HTR-8/SVneo (cell line): ENCODE measurements at regions not wholly inside any gene's neighbourhood (a gene's known extent, or its start where the extent isn't known, plus 50 kb on each side); places are given as distances from the start of the nearest gene placed in this dataset.

ENCODE experiments used
- DNase-seq: peaks from one replicate; pipeline ENCODE4 v3.0.0; 2011; ENCODE audit warnings: low spot score, mixed read lengths; ENCODE audit not compliant: insufficient read length
- FAIRE-seq: peaks from 2 replicates; lab custom pipeline; 2011; peaks lifted over from hg19 to GRCh38; lab: Jason Lieb, UNC

- FAIRE-seq: no peak
- no peak for DNase-seq
Observed at GRCh38 chr1:175894581-175894980, 151.2 kb upstream of the TNR start.

GRCh38 chr1:175893192-175893591 lies 149.8 kb upstream of the TNR start:
- no peak for FAIRE-seq

GRCh38 chr1:175892686-175893085 lies 149.3 kb upstream of the TNR start:
- FAIRE-seq: no peak

More at GRCh38 chr1:175893192-175893591, 149.8 kb upstream of the TNR start:
- DNase-seq: no peak

DNA sequence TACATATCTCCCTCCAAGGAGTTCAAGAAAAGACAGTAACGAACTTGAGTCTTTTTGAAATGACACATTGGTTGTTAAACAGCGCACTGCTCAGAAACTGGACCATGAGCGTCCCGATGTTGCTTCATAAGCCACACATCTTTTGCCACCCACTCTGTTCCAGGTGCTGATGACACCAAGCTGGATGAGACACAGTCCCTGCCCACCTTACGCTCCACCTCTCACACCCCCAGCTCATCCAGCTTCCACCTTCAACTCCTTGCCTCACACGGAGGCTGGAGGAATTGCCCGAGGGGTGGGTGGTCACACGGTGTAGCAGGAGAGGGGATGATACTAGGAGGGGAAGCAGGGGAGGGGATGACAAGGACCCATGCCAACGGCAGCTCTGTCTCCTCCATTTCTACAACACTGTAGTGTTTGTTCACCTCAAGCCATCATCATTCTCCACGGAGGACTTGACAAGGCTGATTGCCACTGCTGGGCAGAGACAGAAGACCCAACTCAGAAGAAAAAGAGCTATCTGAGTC lies 148.5 kb upstream of the TNR start:
- no peak for DNase-seq
- FAIRE-seq: no peak

More at GRCh38 chr1:175892686-175893085, 149.3 kb upstream of the TNR start:
- no peak for DNase-seq

DNA sequence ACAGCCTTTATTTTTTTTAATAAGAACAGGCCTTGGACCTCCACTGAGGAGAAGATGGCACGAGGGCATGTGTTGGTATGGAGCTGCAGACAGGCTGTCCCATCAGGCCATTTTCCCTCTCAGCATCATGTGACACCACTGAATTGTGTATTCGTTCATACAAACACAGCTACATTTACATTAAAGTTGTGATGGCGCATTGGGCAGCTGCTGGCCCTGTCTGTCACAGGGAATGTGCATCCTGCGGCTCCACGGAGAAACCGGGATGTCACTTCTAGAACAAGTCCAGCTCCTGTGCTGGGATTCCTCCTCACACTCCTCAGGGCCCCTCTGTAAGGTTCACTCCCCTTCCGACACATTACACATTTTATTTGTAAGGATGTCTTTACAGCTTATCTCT lies 147.6 kb upstream of the TNR start:
- FAIRE-seq: no peak
- no peak for DNase-seq

GRCh38 chr1:175889848-175890247 lies 146.5 kb upstream of the TNR start:
- FAIRE-seq (no peak), DNase-seq (no peak)

DNA sequence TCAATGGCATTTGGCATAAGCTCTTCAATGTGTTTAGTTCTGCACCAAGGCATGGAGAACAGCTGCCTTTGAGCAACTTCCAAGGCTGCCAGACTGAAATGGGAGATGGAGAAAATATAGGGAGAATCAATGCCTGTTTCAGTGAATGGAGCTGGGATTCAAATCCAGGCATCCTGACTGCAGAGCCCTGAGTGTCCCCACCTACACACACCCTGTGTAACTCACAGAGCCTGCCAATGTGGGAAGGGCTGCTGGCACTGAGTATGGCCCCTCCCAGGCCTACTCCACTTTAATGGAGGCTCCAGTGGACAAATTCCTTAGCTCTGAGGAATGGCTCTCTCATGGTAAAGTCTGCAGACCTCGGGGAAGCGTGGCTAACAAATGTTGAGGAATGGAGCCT lies 145.6 kb upstream of the TNR start:
- FAIRE-seq (no peak), DNase-seq (no peak)

DNA sequence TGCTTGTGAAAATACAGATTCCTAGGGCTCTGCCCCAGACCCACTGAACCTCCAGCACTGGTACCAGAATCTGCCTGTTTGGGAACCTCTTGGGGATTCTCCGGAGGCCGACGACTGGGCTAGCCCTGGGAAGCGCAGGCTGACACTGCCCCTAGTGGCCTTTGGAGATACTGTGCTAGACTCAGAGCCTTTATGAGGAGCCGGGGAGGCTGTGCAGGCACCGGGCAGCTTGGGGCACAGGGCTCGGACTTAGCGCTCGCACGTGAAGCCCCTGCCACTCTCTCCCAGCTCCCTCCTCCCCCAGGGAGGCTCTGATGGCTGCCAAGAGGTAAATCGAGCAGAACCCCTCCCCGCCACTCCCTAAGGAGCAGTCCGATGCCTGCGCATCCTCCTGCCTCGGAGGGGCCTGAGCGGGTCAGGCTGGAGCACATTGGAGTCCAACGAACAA lies 144.6 kb upstream of the TNR start:
- FAIRE-seq: no peak
- DNase-seq: peak; percentile 59

GRCh38 chr1:175887521-175887920 lies 144.1 kb upstream of the TNR start:
- DNase-seq (no peak), FAIRE-seq (no peak)

DNA sequence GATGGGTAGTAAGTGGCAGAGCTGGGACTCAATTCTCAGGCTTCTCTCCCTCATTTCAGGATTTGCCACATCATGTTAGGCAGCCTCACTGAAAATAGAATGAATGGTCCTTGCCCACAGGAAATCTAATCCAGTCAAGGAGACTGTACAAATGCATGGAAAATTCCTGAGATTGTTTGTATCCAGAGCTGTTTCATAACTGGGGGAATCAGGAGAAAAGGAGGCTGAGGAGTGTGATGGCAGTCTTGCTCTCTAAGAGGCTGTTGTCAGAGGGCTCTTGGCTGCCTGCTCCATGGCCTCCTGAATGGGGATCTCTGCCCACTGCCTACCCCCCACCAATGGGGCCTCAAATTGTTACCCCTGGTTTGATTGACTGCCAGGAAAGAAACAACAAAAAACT lies 141.9 kb upstream of the TNR start:
- no peak for DNase-seq
- FAIRE-seq: no peak

- DNase-seq (no peak), FAIRE-seq (no peak)
Observed at GRCh38 chr1:175884369-175884768, 141.0 kb upstream of the TNR start.

DNA sequence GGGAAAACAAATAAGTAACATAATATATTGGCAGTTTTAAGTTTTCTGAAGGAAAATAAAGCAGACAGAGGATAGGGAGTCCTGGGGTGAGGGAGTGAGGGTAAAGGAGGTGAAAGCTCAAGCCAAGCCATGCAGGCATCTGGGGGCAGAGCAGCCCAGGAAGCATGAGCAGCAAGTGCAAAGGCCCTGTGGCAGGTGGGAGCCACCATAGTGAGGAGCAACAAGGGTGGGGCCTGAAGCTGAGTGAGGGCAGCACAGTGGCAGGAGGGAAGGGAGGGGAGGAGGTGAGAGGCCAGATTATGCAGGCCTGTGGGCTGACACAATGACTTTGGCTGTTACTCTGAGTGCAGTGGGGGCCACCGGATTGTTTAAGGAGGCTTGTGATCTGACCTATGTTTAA lies 138.8 kb upstream of the TNR start:
- no peak for FAIRE-seq
- no peak for DNase-seq

GRCh38 chr1:175881246-175881976 lies 138.0 kb upstream of the TNR start:
- FAIRE-seq (no peak), DNase-seq (no peak)

- no peak for DNase-seq
- FAIRE-seq: no peak
Observed at GRCh38 chr1:175878775-175879174, 135.4 kb upstream of the TNR start.

DNA sequence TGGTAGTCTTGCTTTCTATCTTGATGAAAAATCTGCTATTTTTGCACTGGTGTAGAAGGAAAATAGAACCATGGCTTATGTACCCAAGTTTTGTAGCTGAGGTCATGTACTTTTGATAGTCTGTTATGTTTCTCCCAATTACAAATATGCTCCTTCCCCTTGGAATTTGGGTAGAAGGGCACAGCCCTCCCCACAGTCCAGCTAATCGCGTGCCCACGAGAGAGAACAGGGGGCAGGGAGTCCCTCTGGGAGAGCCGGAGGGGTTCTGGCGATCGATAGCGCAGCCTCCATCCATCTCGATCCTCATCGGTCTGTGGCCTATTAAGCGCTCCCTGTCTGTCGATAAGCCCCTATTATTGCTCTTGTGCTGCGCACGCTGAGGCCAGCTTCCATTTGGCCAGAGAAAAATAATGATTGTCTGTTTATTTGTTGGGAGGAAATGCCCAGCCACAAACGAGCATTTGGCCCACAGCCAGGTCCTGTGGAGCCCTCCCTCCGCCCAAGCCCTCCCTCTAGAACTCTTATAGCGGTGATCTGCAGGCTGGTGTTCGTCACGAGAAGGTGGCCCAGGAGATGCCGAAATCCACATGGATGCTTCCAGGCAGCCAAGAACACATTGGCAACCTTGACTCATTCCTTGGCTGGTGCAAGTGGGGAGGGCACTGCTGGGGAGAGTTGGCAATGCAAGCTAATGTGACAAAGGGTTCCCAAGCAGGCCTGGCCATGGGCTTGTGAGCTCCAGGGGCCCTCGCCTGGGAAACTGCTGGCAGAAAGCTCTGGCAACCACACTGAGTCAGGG lies 134.7 kb upstream of the TNR start:
- no peak for DNase-seq
- FAIRE-seq: no peak

- FAIRE-seq (no peak), DNase-seq (no peak)
Observed at GRCh38 chr1:175875556-175875955, 132.2 kb upstream of the TNR start.

DNA sequence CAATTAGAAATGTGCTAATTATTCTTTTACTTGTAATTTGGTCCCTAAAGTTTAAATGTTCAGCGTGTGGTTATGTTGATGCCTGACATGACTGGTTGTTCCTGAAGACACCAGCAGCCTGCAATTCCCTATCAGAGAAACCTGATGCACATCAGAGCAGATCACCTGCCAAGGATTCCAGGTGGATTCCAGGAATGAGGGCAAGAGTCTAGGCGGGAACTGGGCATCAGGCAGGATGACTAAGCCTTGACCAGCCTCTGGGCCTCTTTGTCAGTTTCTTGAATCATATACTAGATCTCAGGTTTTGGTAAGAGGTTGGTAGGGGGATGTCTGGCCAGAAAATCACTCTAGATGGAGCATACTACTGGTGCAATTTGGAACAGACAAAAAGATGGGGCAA lies 130.7 kb upstream of the TNR start:
- no peak for FAIRE-seq
- DNase-seq: no peak

GRCh38 chr1:175873290-175873935 lies 130.0 kb upstream of the TNR start:
- DNase-seq (no peak), FAIRE-seq (no peak)

DNA sequence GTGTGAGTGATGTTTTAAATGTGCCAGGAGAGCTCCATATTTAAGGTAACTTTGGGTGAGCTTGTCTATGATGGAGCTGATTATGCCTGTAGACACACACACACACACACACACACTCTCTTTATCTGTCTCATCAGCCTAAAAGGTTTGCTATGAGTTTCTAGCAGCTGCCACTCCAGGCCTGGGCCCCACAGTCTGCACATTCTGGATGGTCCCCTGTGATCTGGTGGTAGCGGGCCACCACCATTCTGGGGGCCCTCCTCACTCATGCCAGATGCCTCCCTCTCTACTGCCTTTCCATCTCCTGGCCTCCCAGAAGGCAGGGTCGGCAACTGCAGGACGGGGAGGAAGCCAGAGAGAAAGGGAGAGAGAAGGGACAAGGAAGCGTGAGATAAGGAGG lies 129.2 kb upstream of the TNR start:
- FAIRE-seq: no peak
- DNase-seq: no peak

GRCh38 chr1:175871647-175872046 lies 128.3 kb upstream of the TNR start:
- no peak for DNase-seq
- no peak for FAIRE-seq

DNA sequence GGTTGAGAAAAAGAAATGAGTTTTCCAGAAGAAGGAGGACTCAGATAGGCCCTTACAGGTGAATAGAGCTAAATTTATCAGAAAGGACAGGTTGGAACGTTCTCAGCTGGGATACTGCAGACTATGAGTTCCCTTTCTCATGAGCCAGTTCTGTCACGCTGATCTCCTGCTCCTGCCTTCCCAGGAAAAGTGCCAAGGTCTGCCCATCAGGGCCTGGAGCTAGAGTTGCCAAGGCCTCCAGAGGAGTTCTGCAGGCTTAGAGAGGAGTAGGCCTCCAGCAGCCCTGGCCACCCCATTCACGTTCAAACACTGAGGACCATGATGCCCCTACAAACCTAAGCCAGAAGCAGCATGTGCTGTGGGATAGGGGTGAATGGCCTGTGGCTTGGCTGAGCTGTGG lies 126.8 kb upstream of the TNR start:
- no peak for FAIRE-seq

More for the DNA sequence above, 126.8 kb upstream of the TNR start:
- no peak for DNase-seq
